Hepatocyte (in vitro differentiated cells): ENCODE measurements at regions not wholly inside any gene's neighbourhood (a gene's known extent, or its start where the extent isn't known, plus 50 kb on each side); places are given as distances from the start of the nearest gene placed in this dataset.

Experiments used
- EZH2 ChIP-seq: fragments of 200-600 bp; sonication (generic); IDR thresholded peaks from 2 replicates; pipeline ENCODE4 v1.6.1; 2016; ENCODE audit warnings: antibody characterized with exemption, mild to moderate bottlenecking, borderline replicate concordance
- EZH2phosphoT487 ChIP-seq: fragments of 200-600 bp; sonication (generic); IDR thresholded peaks from one replicate; pipeline ENCODE4 v1.6.1; 2018; ENCODE audit warnings: antibody characterized with exemption, mild to moderate bottlenecking, low read depth, moderate library complexity; ENCODE audit not compliant: unreplicated experiment, severe bottlenecking
- TF ChIP-seq, protein P1 (sequence below): fragments of 200-600 bp; sonication (generic); IDR thresholded peaks from 2 replicates; pipeline ENCODE4 v1.5.1; 2016; ENCODE audit warnings: antibody characterized with exemption, mild to moderate bottlenecking; ENCODE audit not compliant: poor library complexity

DNA sequence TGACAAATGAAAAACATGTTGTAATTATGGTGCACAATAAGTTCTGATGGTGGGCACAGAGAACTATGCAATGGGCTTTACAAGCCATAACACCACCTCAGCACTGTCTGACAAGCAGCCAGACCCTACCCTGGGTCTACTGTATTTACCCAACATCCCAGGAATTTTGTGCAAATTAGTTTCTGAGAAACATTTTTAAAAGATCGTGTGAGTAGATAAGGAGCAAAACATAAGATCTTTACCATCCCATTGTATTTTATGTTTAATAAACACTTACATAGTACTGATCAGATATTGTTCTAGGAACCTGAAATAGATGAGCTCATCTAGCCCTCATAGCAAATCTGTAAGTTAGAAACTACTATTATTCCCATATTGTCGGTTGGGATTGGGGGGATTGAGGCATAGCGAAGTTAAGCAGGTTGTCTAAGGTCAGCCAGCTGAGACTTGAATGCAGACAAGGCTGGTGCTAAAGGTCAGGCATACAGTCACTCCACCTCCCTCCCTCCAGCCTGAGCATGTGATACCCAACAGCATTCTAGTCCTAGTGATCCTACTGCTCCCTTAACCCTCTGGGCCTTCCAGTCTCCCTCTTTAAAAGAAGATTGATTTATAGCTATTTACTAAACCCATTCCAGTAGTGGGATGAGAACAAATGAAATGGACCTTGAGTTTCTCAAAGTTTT lies 67.4 kb upstream of the STAM2 start:
- TF ChIP-seq, protein P1, sequence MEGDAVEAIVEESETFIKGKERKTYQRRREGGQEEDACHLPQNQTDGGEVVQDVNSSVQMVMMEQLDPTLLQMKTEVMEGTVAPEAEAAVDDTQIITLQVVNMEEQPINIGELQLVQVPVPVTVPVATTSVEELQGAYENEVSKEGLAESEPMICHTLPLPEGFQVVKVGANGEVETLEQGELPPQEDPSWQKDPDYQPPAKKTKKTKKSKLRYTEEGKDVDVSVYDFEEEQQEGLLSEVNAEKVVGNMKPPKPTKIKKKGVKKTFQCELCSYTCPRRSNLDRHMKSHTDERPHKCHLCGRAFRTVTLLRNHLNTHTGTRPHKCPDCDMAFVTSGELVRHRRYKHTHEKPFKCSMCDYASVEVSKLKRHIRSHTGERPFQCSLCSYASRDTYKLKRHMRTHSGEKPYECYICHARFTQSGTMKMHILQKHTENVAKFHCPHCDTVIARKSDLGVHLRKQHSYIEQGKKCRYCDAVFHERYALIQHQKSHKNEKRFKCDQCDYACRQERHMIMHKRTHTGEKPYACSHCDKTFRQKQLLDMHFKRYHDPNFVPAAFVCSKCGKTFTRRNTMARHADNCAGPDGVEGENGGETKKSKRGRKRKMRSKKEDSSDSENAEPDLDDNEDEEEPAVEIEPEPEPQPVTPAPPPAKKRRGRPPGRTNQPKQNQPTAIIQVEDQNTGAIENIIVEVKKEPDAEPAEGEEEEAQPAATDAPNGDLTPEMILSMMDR: no peak
- TF ChIP-seq EZH2phosphoT487 (no peak), EZH2 (no peak)
